OCI-LY7 (cell line): ENCODE measurements at regions not wholly inside any gene's neighbourhood (a gene's known extent, or its start where the extent isn't known, plus 50 kb on each side); places are given as distances from the start of the nearest gene placed in this dataset.

ENCODE experiments used
- EZH2phosphoT487 ChIP-seq: fragments of 200-600 bp; sonication (generic); IDR thresholded peaks from 2 replicates; pipeline ENCODE4 v1.6.1; 2018; ENCODE audit warnings: low read depth, borderline replicate concordance, mild to moderate bottlenecking, mixed run types, antibody characterized with exemption, low read length, moderate library complexity, mixed read lengths
- TF ChIP-seq, protein P1 (sequence below): fragments of 200-600 bp; sonication (generic); conservative IDR thresholded peaks from 2 replicates; pipeline ENCODE4 v1.5.1; 2014; ENCODE audit warnings: mild to moderate bottlenecking, antibody characterized with exemption, low read length, moderate library complexity, mixed read lengths

DNA sequence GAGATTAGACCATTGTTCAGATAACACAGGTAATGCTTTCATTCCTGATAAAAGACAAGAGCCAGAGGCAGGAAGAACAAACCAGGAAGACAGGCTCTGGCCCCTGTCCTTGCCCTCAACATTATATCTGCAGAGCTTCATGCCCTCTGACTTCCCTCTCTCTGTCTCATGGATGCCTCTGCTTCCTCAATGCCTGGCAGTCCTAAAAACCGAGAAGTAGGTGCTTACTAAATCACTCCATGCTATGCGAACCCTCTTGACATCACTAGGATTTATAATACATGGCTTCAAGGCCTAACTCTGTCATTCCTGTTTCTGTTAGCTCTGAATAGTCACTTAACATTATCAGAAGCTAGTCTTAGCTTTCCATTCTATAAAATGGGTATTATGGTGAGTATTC, 117.8 kb downstream of the TLR4 start:
- TF ChIP-seq, protein P1, sequence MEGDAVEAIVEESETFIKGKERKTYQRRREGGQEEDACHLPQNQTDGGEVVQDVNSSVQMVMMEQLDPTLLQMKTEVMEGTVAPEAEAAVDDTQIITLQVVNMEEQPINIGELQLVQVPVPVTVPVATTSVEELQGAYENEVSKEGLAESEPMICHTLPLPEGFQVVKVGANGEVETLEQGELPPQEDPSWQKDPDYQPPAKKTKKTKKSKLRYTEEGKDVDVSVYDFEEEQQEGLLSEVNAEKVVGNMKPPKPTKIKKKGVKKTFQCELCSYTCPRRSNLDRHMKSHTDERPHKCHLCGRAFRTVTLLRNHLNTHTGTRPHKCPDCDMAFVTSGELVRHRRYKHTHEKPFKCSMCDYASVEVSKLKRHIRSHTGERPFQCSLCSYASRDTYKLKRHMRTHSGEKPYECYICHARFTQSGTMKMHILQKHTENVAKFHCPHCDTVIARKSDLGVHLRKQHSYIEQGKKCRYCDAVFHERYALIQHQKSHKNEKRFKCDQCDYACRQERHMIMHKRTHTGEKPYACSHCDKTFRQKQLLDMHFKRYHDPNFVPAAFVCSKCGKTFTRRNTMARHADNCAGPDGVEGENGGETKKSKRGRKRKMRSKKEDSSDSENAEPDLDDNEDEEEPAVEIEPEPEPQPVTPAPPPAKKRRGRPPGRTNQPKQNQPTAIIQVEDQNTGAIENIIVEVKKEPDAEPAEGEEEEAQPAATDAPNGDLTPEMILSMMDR: no peak
- no peak for TF ChIP-seq EZH2phosphoT487
